Activated CD8-positive, alpha-beta T cell treated with anti-CD3 and anti-CD28 coated beads, Interleukin-2, amount 10 ng/mL, durations not matched to agents 7 days and 5 days (primary cell): ENCODE measurements at regions not wholly inside any gene's neighbourhood (a gene's known extent, or its start where the extent isn't known, plus 50 kb on each side); places are given as distances from the start of the nearest gene placed in this dataset.

Source experiments
- ATAC-seq: fragments of 150-1000 bp; cut with Tn5 transposase; one replicate; pipeline ENCODE4 v1.10.0; 2021; ENCODE audit warnings: moderate library complexity
- CTCF ChIA-PET: fragments of 350-600 bp; sonication (Branson Sonifier 250); formaldehyde crosslinking; loops from one replicate; lab custom pipeline; 2021; ENCODE audit warnings: antibody characterized with exemption; lab: Charles Lee
- POLR2A ChIA-PET: fragments of 350-600 bp; sonication (Branson Sonifier 250); formaldehyde crosslinking; loops from one replicate; lab custom pipeline; 2021; ENCODE audit warnings: antibody characterized with exemption; lab: Charles Lee
- DNase-seq: peaks from one replicate; pipeline ENCODE4 v3.0.0-alpha.2; 2020
- H3K27ac Mint-ChIP-seq: one replicate; pipeline ENCODE4 v1.8.0; 2021; ENCODE audit warnings: mild to moderate bottlenecking, mixed read lengths
- H3K27me3 Mint-ChIP-seq: one replicate; pipeline ENCODE4 v1.8.0; 2021; ENCODE audit warnings: low read depth, mixed read lengths
- H3K36me3 Mint-ChIP-seq: one replicate; pipeline ENCODE4 v1.8.0; 2021; ENCODE audit warnings: low read depth, mixed read lengths
- H3K4me1 Mint-ChIP-seq: one replicate; pipeline ENCODE4 v1.8.0; 2021; ENCODE audit warnings: low read depth, mixed read lengths
- H3K4me3 Mint-ChIP-seq: one replicate; pipeline ENCODE4 v1.8.0; 2021; ENCODE audit warnings: mild to moderate bottlenecking, mixed read lengths
- H3K9me3 Mint-ChIP-seq: one replicate; pipeline ENCODE4 v1.8.0; 2022; ENCODE audit warnings: mixed read lengths; ENCODE audit not compliant: insufficient read depth

- H3K36me3 Mint-ChIP-seq, result no peaks in the 10 kb centered on the region
- no peaks in the 10 kb centered on the region for H3K27me3 Mint-ChIP-seq
- ATAC-seq (no peak), DNase-seq (no peak)
- H3K4me1 Mint-ChIP-seq, result no peaks in the 10 kb centered on the region
- no peak overlapping the region for H3K27ac Mint-ChIP-seq
- H3K9me3 Mint-ChIP-seq, result peaks cover 7% of the 10 kb centered on the region
- no peak overlapping the region for H3K4me3 Mint-ChIP-seq
- ChIA-PET CTCF (no interaction called here), POLR2A (no interaction called here)
Observed at GRCh38 chr4:92074839-92075238, 228.9 kb upstream of the GRID2 start.

- Mint-ChIP-seq H3K27me3 (no peaks in the 10 kb centered on the region), H3K36me3 (no peaks in the 10 kb centered on the region), H3K4me1 (no peaks in the 10 kb centered on the region), H3K9me3 (peaks cover 13% of the 10 kb centered on the region), H3K27ac (no peak overlapping the region), H3K4me3 (no peak overlapping the region)
- ChIA-PET CTCF (no interaction called here), POLR2A (no interaction called here)
- ATAC-seq (no peak), DNase-seq (no peak)
Observed at GRCh38 chr4:92090887-92091286, 212.9 kb upstream of the GRID2 start.

GRCh38 chr4:92091335-92091734, 212.4 kb upstream of the GRID2 start:
- no peak overlapping the region for H3K4me3 Mint-ChIP-seq
- POLR2A ChIA-PET, result no interaction called here
- CTCF ChIA-PET, result no interaction called here
- ATAC-seq (no peak), DNase-seq (no peak)
- peaks cover 13% of the 10 kb centered on the region for H3K9me3 Mint-ChIP-seq
- H3K36me3 Mint-ChIP-seq, result no peaks in the 10 kb centered on the region
- H3K27me3 Mint-ChIP-seq, result no peaks in the 10 kb centered on the region
- no peaks in the 10 kb centered on the region for H3K4me1 Mint-ChIP-seq
- H3K27ac Mint-ChIP-seq, result no peak overlapping the region

- Mint-ChIP-seq H3K27ac (no peak overlapping the region), H3K4me1 (no peaks in the 10 kb centered on the region), H3K27me3 (no peaks in the 10 kb centered on the region), H3K9me3 (no peaks in the 10 kb centered on the region), H3K36me3 (no peaks in the 10 kb centered on the region), H3K4me3 (no peak overlapping the region)
- ATAC-seq, result no peak
- CTCF ChIA-PET, result no interaction called here
- DNase-seq, result no peak
- POLR2A ChIA-PET, result no interaction called here
Observed at GRCh38 chr4:92099861-92100260, 203.9 kb upstream of the GRID2 start.

GRCh38 chr4:92100975-92101374, 202.8 kb upstream of the GRID2 start:
- H3K4me1 Mint-ChIP-seq, result no peaks in the 10 kb centered on the region
- H3K9me3 Mint-ChIP-seq, result no peaks in the 10 kb centered on the region
- DNase-seq (no peak), ATAC-seq (no peak)
- H3K36me3 Mint-ChIP-seq, result no peaks in the 10 kb centered on the region
- CTCF ChIA-PET, result no interaction called here
- H3K27me3 Mint-ChIP-seq, result no peaks in the 10 kb centered on the region
- H3K4me3 Mint-ChIP-seq, result no peak overlapping the region
- POLR2A ChIA-PET, result no interaction called here
- H3K27ac Mint-ChIP-seq, result no peak overlapping the region

GRCh38 chr4:92101737-92102172, 202.0 kb upstream of the GRID2 start:
- DNase-seq (no peak), ATAC-seq (no peak)
- ChIA-PET CTCF (no interaction called here), POLR2A (no interaction called here)
- H3K27ac Mint-ChIP-seq, result no peak overlapping the region
- no peaks in the 10 kb centered on the region for H3K36me3 Mint-ChIP-seq
- H3K27me3 Mint-ChIP-seq, result no peaks in the 10 kb centered on the region
- no peak overlapping the region for H3K4me3 Mint-ChIP-seq
- no peaks in the 10 kb centered on the region for H3K9me3 Mint-ChIP-seq
- H3K4me1 Mint-ChIP-seq, result no peaks in the 10 kb centered on the region

- Mint-ChIP-seq H3K4me3 (no peak overlapping the region), H3K9me3 (peaks cover 4% of the 10 kb centered on the region), H3K27me3 (no peaks in the 10 kb centered on the region), H3K36me3 (no peaks in the 10 kb centered on the region), H3K27ac (no peak overlapping the region), H3K4me1 (no peaks in the 10 kb centered on the region)
- DNase-seq (no peak), ATAC-seq (no peak)
- ChIA-PET CTCF (no interaction called here), POLR2A (no interaction called here)
Observed at GRCh38 chr4:92104506-92104905, 199.3 kb upstream of the GRID2 start.

- Mint-ChIP-seq H3K9me3 (peaks cover 4% of the 10 kb centered on the region), H3K4me3 (no peak overlapping the region), H3K36me3 (no peaks in the 10 kb centered on the region), H3K27me3 (no peaks in the 10 kb centered on the region), H3K4me1 (no peaks in the 10 kb centered on the region), H3K27ac (no peak overlapping the region)
- no peak for DNase-seq
- POLR2A ChIA-PET, result no interaction called here
- CTCF ChIA-PET, result no interaction called here
- ATAC-seq, result no peak
Observed at GRCh38 chr4:92106816-92107215, 196.9 kb upstream of the GRID2 start.

- Mint-ChIP-seq H3K9me3 (peaks cover 4% of the 10 kb centered on the region), H3K4me3 (no peak overlapping the region), H3K36me3 (no peaks in the 10 kb centered on the region), H3K27me3 (no peaks in the 10 kb centered on the region), H3K4me1 (no peaks in the 10 kb centered on the region), H3K27ac (no peak overlapping the region)
- ChIA-PET CTCF (no interaction called here), POLR2A (no interaction called here)
- no peak for DNase-seq
- ATAC-seq, result no peak
Observed at GRCh38 chr4:92111493-92111892, 192.3 kb upstream of the GRID2 start.

- no peaks in the 10 kb centered on the region for H3K27me3 Mint-ChIP-seq
- H3K36me3 Mint-ChIP-seq, result no peaks in the 10 kb centered on the region
- ChIA-PET CTCF (no interaction called here), POLR2A (no interaction called here)
- H3K9me3 Mint-ChIP-seq, result peaks cover 4% of the 10 kb centered on the region
- H3K4me1 Mint-ChIP-seq, result no peaks in the 10 kb centered on the region
- ATAC-seq, result no peak
- no peak overlapping the region for H3K4me3 Mint-ChIP-seq
- no peak for DNase-seq
- H3K27ac Mint-ChIP-seq, result no peak overlapping the region
Observed at GRCh38 chr4:92112805-92113204, 191.0 kb upstream of the GRID2 start.

- Mint-ChIP-seq H3K36me3 (no peaks in the 10 kb centered on the region), H3K27me3 (no peaks in the 10 kb centered on the region), H3K9me3 (no peaks in the 10 kb centered on the region), H3K27ac (no peak overlapping the region), H3K4me3 (no peak overlapping the region), H3K4me1 (no peaks in the 10 kb centered on the region)
- POLR2A ChIA-PET, result no interaction called here
- ATAC-seq (no peak), DNase-seq (no peak)
- CTCF ChIA-PET, result interaction anchor here (1.1 kb wide), 1 partner anchor 13 kb away, joined by 3 read pairs; no protein-coding TSS in a partner anchor
Observed at GRCh38 chr4:92120810-92121498, 182.8 kb upstream of the GRID2 start.

GRCh38 chr4:92122911-92123310, 180.9 kb upstream of the GRID2 start:
- no peak overlapping the region for H3K4me3 Mint-ChIP-seq

GRCh38 chr4:92128676-92129075, 175.1 kb upstream of the GRID2 start:
- Mint-ChIP-seq H3K4me3 (no peak overlapping the region), H3K36me3 (no peaks in the 10 kb centered on the region), H3K9me3 (peaks cover 24% of the 10 kb centered on the region), H3K27me3 (no peaks in the 10 kb centered on the region), H3K4me1 (no peaks in the 10 kb centered on the region), H3K27ac (no peak overlapping the region)
- DNase-seq (no peak), ATAC-seq (no peak)
- ChIA-PET POLR2A (no interaction called here), CTCF (no interaction called here)

More at GRCh38 chr4:92122911-92123310, 180.9 kb upstream of the GRID2 start:
- Mint-ChIP-seq H3K4me1 (no peaks in the 10 kb centered on the region), H3K27me3 (no peaks in the 10 kb centered on the region), H3K9me3 (no peaks in the 10 kb centered on the region), H3K27ac (no peak overlapping the region), H3K36me3 (no peaks in the 10 kb centered on the region)
- ChIA-PET POLR2A (no interaction called here), CTCF (no interaction called here)
- DNase-seq, result no peak
- ATAC-seq, result no peak
